ENCODE measurements at regions not wholly inside any gene's neighbourhood (a gene's known extent, or its start where the extent isn't known, plus 50 kb on each side); places are given as distances from the start of the nearest gene placed in this dataset.

DNA sequence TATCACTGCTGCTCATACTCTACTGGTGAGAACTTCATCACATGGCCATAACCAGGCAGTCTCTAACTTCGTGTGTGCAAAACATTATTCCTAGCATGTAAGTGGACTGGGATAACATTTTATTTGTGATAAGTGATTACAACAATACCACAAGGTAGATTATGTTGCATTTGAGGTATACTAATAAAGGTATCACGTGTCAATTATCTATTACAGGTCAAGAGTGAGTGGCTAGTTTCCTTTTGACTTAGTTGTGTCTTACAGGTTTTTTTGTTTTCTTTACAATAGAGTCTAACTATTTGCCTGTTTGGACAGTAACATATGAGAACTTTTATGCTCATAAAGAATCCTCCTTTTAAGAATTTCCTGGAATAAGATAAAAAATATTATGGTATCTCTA, 67.2 kb upstream of the DSC1 start:
- DNase-seq (ENCODE audit: low read depth in 1 of 2, low spot score in 2 of 2) (no peak), FAIRE-seq (no peak)
- H2BK15ac ChIP-seq (ENCODE audit: low read length), result no peak overlapping the region
- H3K23me2 ChIP-seq (ENCODE audit: low read depth, low read length), result no peaks in the 10 kb centered on the region
- no peak overlapping the region for H3K56ac ChIP-seq (replicated peaks; ENCODE audit: insufficient read length, low read depth, low read length)
- no peak overlapping the region for H3K27ac ChIP-seq (ENCODE audit: low read depth, low read length)
- H3K79me1 ChIP-seq (ENCODE audit: low read depth, low read length), result no peaks in the 10 kb centered on the region
- H3K4me1 ChIP-seq (replicated peaks in 1 of 4; ENCODE audit: control insufficient read depth in 3 of 4, insufficient read depth in 4 of 4, low read length in 3 of 4), result peaks cover 0 to 5% (median under 1%) of the 10 kb centered on the region in 4 experiments; a peak in 2 of 7 replicates
- no peak overlapping the region for H3K4me3 ChIP-seq (ENCODE audit: extremely low read depth in 1 of 4, insufficient read depth in 2 of 4, low read depth in 3 of 4, low read length in 4 of 4)
- no peak overlapping the region for H2BK12ac ChIP-seq (ENCODE audit: low read depth, low read length)
- no peak overlapping the region for H2BK120ac ChIP-seq (replicated peaks; ENCODE audit: low read depth, low read length)
- H3K9me3 ChIP-seq (ENCODE audit: insufficient read depth in 2 of 2, low read depth in 1 of 2, low read length in 1 of 2), result no peaks in the 10 kb centered on the region
- no peak overlapping the region for H4K8ac ChIP-seq (ENCODE audit: extremely low read depth, insufficient read depth, low read length)
- no peak overlapping the region for H4K5ac ChIP-seq (ENCODE audit: insufficient read length, low read depth, low read length)
- no peak overlapping the region for H3K4me2 ChIP-seq (ENCODE audit: insufficient read depth in 1 of 2, low read depth in 2 of 2, low read length in 2 of 2)
- no peaks in the 10 kb centered on the region for H4K20me1 ChIP-seq (replicated peaks in 1 of 2; ENCODE audit: control insufficient read depth in 1 of 2, insufficient read depth in 2 of 2, low read length in 2 of 2)
- no peak overlapping the region for H3K9ac ChIP-seq (replicated peaks in 1 of 4; ENCODE audit: extremely low read depth in 1 of 4, low read depth in 3 of 4, low read length in 3 of 4)
- ChIA-PET POLR2A (ENCODE audit: partially characterized antibody) (no interaction called here), CTCF (ENCODE audit: partially characterized antibody) (no interaction called here)
- no peak overlapping the region for H3K14ac ChIP-seq (ENCODE audit: insufficient read length)
- H2BK5ac ChIP-seq (ENCODE audit: low read depth, low read length), result no peak overlapping the region
- H3K18ac ChIP-seq (ENCODE audit: extremely low read depth, low read length), result no peak overlapping the region
- no peak overlapping the region for H4K91ac ChIP-seq (replicated peaks; ENCODE audit: insufficient read length, low read length)
- TF ChIP-seq YY1 (IDR thresholded peaks at IDR 0.05; ENCODE audit: low read depth, low read length) (no peak), CTBP2 (IDR thresholded peaks at IDR 0.05; ENCODE audit: borderline replicate concordance, insufficient read depth, insufficient read length, low read length) (no peak), FOSL1 (IDR thresholded peaks at IDR 0.05; ENCODE audit: insufficient read depth, low read depth, low read length) (no peak), TAF1 (IDR thresholded peaks at IDR 0.05; ENCODE audit: low read depth, low read length) (no peak), CHD2 (IDR thresholded peaks at IDR 0.05; ENCODE audit: low read length) (no peak), KDM5A (IDR thresholded peaks at IDR 0.05; ENCODE audit: low read length) (no peak), BCL11A (IDR thresholded peaks at IDR 0.05; ENCODE audit: low read depth in 2 of 2, low read length in 2 of 2) (no peak), JUN (IDR thresholded peaks at IDR 0.05; ENCODE audit: low read depth, low read length) (no peak)
- TF ChIP-seq, protein P1, sequence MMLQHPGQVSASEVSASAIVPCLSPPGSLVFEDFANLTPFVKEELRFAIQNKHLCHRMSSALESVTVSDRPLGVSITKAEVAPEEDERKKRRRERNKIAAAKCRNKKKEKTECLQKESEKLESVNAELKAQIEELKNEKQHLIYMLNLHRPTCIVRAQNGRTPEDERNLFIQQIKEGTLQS (IDR thresholded peaks at IDR 0.05; ENCODE audit: insufficient read depth, low read depth, low read length), result no peak
- TF ChIP-seq, protein P2, sequence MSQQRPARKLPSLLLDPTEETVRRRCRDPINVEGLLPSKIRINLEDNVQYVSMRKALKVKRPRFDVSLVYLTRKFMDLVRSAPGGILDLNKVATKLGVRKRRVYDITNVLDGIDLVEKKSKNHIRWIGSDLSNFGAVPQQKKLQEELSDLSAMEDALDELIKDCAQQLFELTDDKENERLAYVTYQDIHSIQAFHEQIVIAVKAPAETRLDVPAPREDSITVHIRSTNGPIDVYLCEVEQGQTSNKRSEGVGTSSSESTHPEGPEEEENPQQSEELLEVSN (IDR thresholded peaks at IDR 0.05), result no peak
- H2AK5ac ChIP-seq (ENCODE audit: low read depth, low read length), result no peak overlapping the region
- H2AFZ ChIP-seq (ENCODE audit: low read length), result no peak overlapping the region
- H3K36me3 ChIP-seq (ENCODE audit: control insufficient read depth in 2 of 4, insufficient read depth in 4 of 4, low read length in 3 of 4), result no peaks in the 10 kb centered on the region
- H3K79me2 ChIP-seq (ENCODE audit: control insufficient read depth in 1 of 2, insufficient read depth in 2 of 2, low read length in 2 of 2), result no peaks in the 10 kb centered on the region
- no peak overlapping the region for H2BK20ac ChIP-seq (ENCODE audit: low read length)
- H3K23ac ChIP-seq (ENCODE audit: insufficient read length), result no peak overlapping the region
- 61% methylated on average over 2 of the region's 2 CpGs; no CpG with 5 or more reads in 1 of the 2 experiments for WGBS, 2 experiments (ENCODE audit: extremely low coverage in 1 of 2, insufficient coverage in 1 of 2, insufficient read length in 1 of 2, insufficient replicate concordance in 2 of 2, low coverage in 1 of 2, low lambda C conversion rate in 2 of 2, missing lambda C conversion rate in 1 of 2)
- H3K4ac ChIP-seq (replicated peaks; ENCODE audit: insufficient read length, low read depth, low read length), result no peak overlapping the region
- H3K27me3 ChIP-seq (replicated peaks in 1 of 4; ENCODE audit: control insufficient read depth in 3 of 4, extremely low read depth in 1 of 4, insufficient read depth in 3 of 4, low read length in 3 of 4), result no peaks in the 10 kb centered on the region

Data from H1 (cell line).